ES-I3 (cell line): ENCODE measurements at regions not wholly inside any gene's neighbourhood (a gene's known extent, or its start where the extent isn't known, plus 50 kb on each side); places are given as distances from the start of the nearest gene placed in this dataset.

Experiments used
- H3K36me3 ChIP-seq: 2 replicates; pipeline ENCODE4 v1.6.1; 2013; ENCODE audit warnings: mild to moderate bottlenecking, low read length, control low read depth, moderate library complexity; ENCODE audit not compliant: insufficient read depth
- H3K4me1 ChIP-seq: 2 replicates; pipeline ENCODE4 v1.6.1; 2013; ENCODE audit warnings: mild to moderate bottlenecking, control low read depth, low read length; ENCODE audit not compliant: insufficient read depth
- H3K9ac ChIP-seq: 2 replicates; pipeline ENCODE4 v1.6.1; 2013; ENCODE audit warnings: low read depth, mild to moderate bottlenecking, low read length, moderate library complexity
- H3K9me3 ChIP-seq: 2 replicates; pipeline ENCODE4 v1.6.1; 2013; ENCODE audit warnings: mild to moderate bottlenecking, low read length, moderate library complexity; ENCODE audit not compliant: control insufficient read depth, insufficient read depth

DNA sequence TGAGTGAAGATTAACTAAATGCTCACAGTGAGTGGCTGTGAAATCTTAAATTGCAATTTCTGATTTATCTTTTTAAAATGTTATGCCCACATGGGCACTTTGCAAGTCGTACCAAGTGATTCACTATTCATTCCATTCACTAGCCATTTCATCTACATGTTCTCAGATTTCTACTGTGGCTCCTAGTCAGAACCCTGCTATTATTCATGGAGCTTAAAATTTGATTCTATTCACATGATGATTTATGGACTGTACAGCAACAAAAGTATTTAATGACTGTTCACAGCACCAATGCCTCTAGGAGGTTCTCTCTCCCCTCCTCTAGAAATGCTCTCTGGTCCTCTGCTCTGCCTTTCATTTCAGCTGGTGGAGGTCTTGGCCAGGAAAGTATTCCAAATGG is 133.5 kb upstream of the MAP3K7 start:
- H3K9ac ChIP-seq: no peak overlapping the region
- H3K9me3 ChIP-seq: no peaks in the 10 kb centered on the region
- H3K4me1 ChIP-seq: peaks cover 15% of the 10 kb centered on the region
- H3K36me3 ChIP-seq: no peaks in the 10 kb centered on the region

DNA sequence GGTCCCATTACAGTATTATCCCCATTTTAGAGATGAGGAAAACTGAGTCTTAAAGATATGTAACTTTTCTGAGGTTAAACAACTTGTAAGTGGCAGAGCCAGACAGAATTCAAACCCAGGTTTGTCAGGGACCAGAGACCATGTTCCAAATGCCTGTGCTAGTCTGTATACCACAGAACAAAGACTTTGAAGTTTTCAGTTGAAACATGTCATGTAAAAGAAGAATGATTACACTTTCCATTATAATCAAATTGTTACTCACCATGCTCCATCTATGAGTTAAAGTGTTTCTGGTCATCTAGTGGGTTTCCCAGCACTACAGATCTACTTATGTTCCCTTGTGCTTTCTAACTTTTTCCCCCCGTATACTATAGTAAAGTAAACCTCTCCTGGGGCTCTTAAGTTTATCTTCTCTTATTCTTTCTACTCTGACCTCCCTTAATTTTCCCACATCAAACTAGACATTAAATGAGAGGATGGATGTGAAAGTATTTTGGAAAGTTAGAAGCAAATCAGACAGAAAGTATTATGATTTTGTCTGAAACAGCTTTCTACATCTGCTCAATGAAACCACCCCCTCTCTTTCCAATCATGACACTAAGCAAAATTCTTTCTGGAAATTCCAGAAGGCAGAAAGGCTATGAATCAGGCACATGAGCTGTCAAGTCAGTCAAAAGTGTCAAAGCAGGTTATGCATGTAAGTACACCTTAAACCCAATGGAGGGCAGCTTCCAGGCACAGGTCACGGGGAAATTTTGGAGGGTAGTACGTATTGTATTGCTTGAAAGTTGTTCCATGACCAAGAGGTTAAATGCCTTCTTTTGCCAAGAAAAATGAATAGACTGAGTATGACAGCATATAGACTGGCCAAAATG is 132.7 kb upstream of the MAP3K7 start:
- no peaks in the 10 kb centered on the region for H3K36me3 ChIP-seq
- no peaks in the 10 kb centered on the region for H3K9me3 ChIP-seq
- H3K9ac ChIP-seq: no peak overlapping the region
- peaks cover 15% of the 10 kb centered on the region for H3K4me1 ChIP-seq

DNA sequence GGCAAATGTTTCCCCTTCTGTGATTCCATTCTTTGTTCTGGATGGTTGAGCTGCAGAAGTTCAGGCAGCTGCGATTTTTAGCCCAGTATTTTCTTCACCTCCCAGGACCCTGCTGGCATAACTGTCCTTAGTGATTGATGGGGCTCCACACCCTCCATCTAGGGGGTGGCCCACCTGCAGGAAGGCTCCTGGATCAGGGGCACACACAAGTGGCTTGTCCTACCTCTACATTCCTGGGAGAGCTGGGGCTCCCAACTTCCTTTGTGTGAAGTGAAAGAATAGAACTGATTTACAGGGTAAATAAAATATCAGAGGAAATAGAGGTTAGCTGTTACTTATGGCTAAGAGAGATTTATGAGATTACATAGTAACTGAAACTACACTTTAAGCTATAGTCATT is 129.5 kb upstream of the MAP3K7 start:
- no peak overlapping the region for H3K9ac ChIP-seq
- H3K36me3 ChIP-seq: no peaks in the 10 kb centered on the region
- H3K9me3 ChIP-seq: no peaks in the 10 kb centered on the region

DNA sequence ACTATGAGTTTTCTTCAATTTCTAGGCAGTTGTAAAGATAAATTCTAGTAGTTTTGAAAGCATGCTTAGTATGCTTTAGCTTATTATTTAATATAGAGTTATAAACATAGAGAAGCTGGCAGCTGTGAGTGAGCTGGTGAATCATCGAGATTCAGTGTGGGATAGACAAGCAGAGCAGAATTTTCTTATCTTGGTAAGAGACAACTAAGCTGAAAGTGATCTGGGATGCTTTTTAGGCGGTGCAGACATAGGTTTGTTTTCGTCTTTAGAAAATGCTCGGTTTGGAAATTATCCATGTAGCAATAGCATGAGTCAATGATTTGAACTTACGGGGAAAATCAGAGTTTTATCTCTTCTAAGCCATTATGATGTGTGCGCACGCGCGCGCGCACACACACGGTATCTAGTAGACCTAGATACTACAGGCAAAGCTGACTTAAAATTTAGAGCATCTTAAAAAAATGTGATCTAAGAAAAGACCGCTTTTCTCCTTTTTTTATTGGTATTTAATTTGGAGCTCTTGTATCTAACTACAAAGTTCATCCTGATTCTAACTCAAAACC is 128.3 kb upstream of the MAP3K7 start:
- Histone ChIP-seq H3K36me3 (no peaks in the 10 kb centered on the region), H3K9ac (no peak overlapping the region), H3K4me1 (peaks cover 9% of the 10 kb centered on the region; the same call in 1 of the 2 replicates), H3K9me3 (no peaks in the 10 kb centered on the region)

More for the DNA sequence above, 129.5 kb upstream of the MAP3K7 start:
- peaks cover 15% of the 10 kb centered on the region for H3K4me1 ChIP-seq

DNA sequence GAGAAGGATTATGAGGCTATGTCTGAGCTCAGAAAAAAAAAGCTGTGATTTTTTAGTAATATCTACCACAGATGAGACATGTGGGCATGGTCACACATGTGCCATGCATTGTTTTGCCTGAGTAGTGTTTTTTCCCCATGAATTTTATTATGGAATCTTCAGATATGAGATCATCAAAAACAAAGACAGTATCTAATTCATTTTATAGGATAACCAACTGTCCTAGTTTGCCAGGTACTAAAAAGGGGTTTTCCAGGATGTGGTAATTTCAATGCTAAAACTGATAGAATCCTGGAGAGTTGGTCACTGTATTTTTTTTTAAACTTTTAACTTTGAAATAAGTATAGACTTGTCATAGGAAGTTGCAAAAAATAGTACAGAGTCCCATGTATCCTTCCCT is 127.4 kb upstream of the MAP3K7 start:
- Histone ChIP-seq H3K9me3 (no peaks in the 10 kb centered on the region), H3K4me1 (peaks cover 4% of the 10 kb centered on the region; the same call in 1 of the 2 replicates), H3K36me3 (peaks cover 4% of the 10 kb centered on the region; the same call in 1 of the 2 replicates), H3K9ac (no peak overlapping the region)

DNA sequence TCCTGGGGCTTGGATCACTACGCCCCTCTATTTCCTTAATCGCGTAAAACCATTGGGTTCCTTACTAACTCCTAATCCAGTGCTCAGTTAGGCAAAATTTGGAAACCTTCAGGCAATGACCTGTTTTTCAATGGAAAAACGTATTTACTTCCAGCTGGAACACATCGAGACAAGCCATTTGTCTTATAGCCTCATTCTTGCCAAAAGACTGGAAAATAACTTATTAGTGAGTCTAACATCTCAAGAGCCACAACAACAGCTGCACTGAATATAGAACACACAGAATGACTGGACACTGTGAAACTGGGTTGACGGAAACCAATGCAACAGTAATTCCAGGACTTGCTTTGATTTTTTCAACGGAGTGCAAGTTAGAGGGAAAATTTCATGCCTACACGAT is 125.2 kb upstream of the MAP3K7 start:
- Histone ChIP-seq H3K4me1 (peaks cover 8% of the 10 kb centered on the region), H3K9ac (no peak overlapping the region), H3K9me3 (no peaks in the 10 kb centered on the region), H3K36me3 (peaks cover 5% of the 10 kb centered on the region; the same call in 1 of the 2 replicates)

DNA sequence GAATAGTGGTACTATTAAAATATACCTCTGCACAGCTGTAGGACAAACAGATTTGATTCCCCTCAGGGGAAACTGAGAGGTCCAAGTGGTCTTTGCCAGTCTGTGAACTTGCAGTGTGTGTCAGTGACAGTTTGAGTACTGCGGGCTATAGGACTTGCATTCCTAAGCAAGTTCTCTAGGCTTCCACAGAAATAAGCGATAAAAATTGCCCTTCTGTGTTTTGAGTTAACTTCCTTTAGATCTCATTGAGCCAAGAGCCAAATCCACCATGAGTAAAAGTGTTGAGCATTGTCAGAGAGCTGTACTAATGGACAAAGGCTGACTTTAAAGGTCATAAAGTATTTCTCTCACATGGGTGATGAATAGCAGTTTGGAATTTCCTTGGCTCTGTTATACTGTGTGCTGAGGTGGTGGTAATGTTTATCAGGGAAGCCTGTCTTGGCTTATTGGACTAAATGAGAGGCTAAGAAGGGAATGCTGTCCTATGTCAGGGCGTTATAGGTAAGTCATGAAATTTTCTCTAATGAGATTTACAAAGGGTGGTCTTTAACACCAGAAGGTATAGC is 122.6 kb upstream of the MAP3K7 start:
- Histone ChIP-seq H3K9me3 (no peaks in the 10 kb centered on the region), H3K9ac (no peak overlapping the region), H3K36me3 (peaks cover 5% of the 10 kb centered on the region; the same call in 1 of the 2 replicates), H3K4me1 (peaks cover 8% of the 10 kb centered on the region; the same call in 1 of the 2 replicates)

DNA sequence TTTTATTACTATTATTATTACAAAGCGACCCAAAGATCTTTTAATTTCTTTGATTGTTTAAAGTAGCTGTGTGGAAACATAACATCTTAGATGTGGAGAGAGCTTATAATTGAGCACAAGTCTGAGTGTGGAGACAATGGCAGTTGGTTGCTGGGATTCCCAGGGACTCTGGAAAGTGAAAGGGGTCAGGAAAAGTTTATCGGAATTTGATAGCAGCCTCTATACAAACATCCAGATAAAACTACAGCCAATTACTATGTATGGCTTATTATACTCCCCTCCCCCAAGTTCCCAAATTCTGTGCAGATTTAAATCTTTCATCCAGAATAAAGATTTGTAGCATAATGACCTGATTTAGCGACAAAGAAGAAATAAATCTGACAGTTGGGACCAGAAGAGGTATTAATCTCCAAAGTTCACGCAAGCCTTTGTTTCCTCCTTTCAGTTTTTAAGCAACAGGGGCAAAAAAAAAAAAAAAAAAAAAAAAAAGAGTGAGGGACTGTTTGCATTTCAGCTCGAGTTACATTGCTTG is 121.4 kb upstream of the MAP3K7 start:
- H3K36me3 ChIP-seq: peaks cover 5% of the 10 kb centered on the region; the same call in 1 of the 2 replicates
- H3K9ac ChIP-seq: no peak overlapping the region
- peaks cover 8% of the 10 kb centered on the region; the same call in 1 of the 2 replicates for H3K4me1 ChIP-seq
- no peaks in the 10 kb centered on the region for H3K9me3 ChIP-seq

DNA sequence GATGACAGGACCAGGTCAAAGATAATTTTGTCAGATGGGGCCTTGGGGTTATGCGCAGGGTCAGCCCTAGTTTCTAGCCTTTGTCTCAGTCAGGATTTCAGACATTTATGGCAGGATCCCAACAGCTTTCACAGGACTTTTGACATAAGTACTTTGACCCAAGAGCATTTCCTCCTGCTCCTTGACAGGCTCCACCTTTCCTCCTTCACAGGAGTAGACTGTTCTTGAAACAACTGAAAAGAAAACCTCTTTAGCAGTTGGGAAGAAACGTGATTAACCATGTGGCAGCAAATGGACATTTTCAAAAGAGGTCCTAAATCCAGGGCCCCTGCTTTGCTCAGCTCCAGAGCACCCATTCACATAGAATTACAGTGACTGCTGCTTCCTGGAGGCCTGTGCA is 120.4 kb upstream of the MAP3K7 start:
- Histone ChIP-seq H3K9ac (no peak overlapping the region), H3K4me1 (peaks cover 8% of the 10 kb centered on the region; the same call in 1 of the 2 replicates), H3K9me3 (no peaks in the 10 kb centered on the region), H3K36me3 (peaks cover 5% of the 10 kb centered on the region; the same call in 1 of the 2 replicates)

DNA sequence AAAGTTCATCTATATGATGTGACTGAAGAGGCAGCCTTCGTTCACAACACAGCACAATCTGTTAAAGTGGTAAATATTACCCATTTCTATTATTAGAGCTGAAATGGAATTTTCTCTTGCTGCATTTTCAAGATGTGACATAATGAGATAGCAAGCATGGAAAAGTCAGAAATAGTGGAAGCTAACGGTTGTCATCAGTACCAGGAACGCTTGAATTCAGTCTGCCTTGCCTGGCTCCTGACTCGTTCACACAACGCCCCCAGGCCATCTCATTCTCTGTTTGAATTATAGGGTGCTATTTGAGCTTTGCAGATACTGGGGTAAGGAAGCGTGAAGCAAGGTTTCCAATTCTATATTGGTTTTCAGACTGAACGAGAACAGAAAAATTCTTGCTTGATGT is 116.5 kb upstream of the MAP3K7 start:
- Histone ChIP-seq H3K9ac (no peak overlapping the region), H3K9me3 (no peaks in the 10 kb centered on the region), H3K4me1 (peaks cover 19% of the 10 kb centered on the region), H3K36me3 (no peaks in the 10 kb centered on the region; the same call in 1 of the 2 replicates)

DNA sequence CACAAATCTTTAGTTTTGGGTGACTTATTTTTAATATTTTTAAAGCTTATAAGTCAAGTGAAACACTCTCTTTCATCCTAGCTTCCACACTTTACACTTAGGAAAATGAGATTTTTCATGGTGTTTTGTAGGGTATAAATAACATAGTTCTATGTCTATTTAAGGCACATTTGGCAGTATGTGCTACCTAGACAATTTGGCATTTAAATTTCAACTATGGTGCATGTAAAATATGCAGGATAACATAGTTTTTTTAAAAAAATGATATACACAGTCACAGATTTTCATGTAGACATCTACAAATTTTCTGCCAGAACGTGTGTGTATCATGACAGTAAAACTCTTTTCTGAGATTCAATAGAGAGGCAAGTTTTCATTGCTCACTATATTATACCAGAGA is 115.1 kb upstream of the MAP3K7 start:
- Histone ChIP-seq H3K9me3 (no peaks in the 10 kb centered on the region), H3K4me1 (peaks cover 15% of the 10 kb centered on the region), H3K36me3 (no peaks in the 10 kb centered on the region; the same call in 1 of the 2 replicates), H3K9ac (no peak overlapping the region)

DNA sequence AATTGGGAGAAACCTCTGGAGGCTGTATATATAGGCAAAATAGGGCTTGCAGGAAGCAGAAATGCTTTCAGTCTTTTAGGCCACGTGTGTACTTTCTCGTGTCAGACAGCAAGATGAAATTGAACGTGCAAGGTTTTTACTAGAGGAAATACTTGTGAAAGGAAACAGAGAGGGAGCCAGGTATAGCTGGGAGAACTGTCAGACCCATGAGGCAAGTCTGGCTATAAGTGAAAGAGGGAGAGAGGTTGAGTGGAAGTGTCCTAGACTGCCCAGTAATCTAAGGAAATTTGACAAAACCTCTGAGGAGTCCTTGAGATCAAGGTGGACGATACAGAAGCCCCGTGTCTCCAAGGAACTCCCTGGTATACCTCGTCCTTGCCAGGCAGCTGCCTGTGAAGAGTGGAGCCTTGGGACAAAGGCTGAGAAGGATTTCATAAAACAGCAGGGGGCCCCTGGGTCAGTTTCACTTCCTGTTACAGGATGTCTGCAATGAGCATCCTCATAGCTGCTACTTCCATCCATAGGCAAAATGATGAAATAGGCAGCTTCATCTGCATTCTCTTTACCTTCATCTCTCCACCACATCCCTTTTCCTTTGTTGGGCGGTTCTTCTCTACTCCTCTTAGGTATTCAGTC is 114.4 kb upstream of the MAP3K7 start:
- Histone ChIP-seq H3K36me3 (no peaks in the 10 kb centered on the region), H3K9ac (no peak overlapping the region), H3K4me1 (peaks cover 13% of the 10 kb centered on the region), H3K9me3 (no peaks in the 10 kb centered on the region)

DNA sequence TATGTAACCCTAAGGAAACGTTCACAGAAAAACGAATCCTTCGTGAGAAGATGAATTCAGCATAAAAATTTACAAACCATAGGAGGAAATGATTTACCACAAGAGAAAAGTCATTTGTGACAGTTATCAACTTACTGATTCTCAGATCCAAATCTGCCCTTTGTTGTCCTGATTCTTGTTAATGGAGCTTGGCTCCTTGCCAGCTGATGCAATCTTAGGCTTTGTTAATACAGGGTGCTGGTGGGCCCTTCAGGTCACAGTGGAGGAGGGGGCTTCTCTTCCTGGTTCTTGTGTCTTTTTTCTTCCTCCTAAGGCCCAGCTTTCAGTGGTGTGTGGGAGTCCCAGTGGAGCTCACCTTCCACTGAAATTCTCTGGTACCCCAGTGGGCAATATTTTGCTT is 108.4 kb upstream of the MAP3K7 start:
- no peak overlapping the region for H3K9ac ChIP-seq
- no peaks in the 10 kb centered on the region for H3K9me3 ChIP-seq
- H3K4me1 ChIP-seq: peaks cover 10% of the 10 kb centered on the region
- no peaks in the 10 kb centered on the region; the same call in 1 of the 2 replicates for H3K36me3 ChIP-seq

DNA sequence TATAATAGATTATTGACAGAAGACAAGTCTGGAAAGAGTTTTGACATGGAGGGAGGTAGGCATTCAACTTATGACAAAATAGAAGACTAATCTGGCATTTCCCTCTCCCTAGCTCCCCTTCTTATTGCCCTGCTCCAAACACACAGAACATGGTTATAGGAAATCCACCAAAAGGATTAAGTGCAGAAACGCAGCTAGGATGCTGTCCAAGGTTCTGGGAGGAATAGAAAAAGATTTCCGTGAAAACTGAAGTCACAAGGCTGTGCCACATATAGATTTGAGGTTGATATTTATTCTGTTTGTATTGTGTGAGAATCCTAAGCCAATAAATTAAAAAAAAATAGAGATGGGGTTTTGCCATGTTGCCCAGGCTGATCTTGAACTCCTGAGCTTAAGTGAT is 107.9 kb upstream of the MAP3K7 start:
- H3K9me3 ChIP-seq: no peaks in the 10 kb centered on the region
- no peaks in the 10 kb centered on the region; the same call in 1 of the 2 replicates for H3K36me3 ChIP-seq
- no peak overlapping the region for H3K9ac ChIP-seq
- H3K4me1 ChIP-seq: peaks cover 7% of the 10 kb centered on the region; the same call in 1 of the 2 replicates
